Osteoblast (primary cell): ENCODE measurements at regions not wholly inside any gene's neighbourhood (a gene's known extent, or its start where the extent isn't known, plus 50 kb on each side); places are given as distances from the start of the nearest gene placed in this dataset.

ENCODE experiments used
- DNase-seq: peaks from one replicate; pipeline ENCODE4 v3.0.0; 2011; ENCODE audit warnings: low spot score, mixed read lengths; ENCODE audit not compliant: insufficient read length; ENCODE audit errors: missing footprints
- H2AFZ ChIP-seq: 2 replicates; pipeline ENCODE4 v1.6.0; 2011; ENCODE audit warnings: mild to moderate bottlenecking, low read length
- H3K27ac ChIP-seq: 2 replicates; pipeline ENCODE4 v1.5.1; 2011; ENCODE audit warnings: mild to moderate bottlenecking, low read depth, low read length, moderate library complexity
- H3K27me3 ChIP-seq: 2 replicates; pipeline ENCODE4 v1.6.0; 2012; ENCODE audit warnings: mild to moderate bottlenecking, control low read depth, inconsistent platforms, low read length, moderate library complexity; ENCODE audit not compliant: insufficient read depth
- H3K36me3 ChIP-seq: 2 replicates; pipeline ENCODE4 v1.5.1; 2011; ENCODE audit warnings: mild to moderate bottlenecking, low read length, control low read depth, moderate library complexity; ENCODE audit not compliant: insufficient read depth
- H3K4me1 ChIP-seq: 2 replicates; pipeline ENCODE4 v1.5.1; 2011; ENCODE audit warnings: mild to moderate bottlenecking, low read length, control low read depth, moderate library complexity; ENCODE audit not compliant: insufficient read depth
- H3K4me2 ChIP-seq: 2 replicates; pipeline ENCODE4 v1.6.0; 2011; ENCODE audit warnings: mild to moderate bottlenecking, low read length; ENCODE audit not compliant: insufficient read depth
- H3K4me3 ChIP-seq: fragments of 200-600 bp; sonication (generic); 3 replicates; pipeline ENCODE4 v1.5.1; 2012; ENCODE audit warnings: mild to moderate bottlenecking, low read length, inconsistent platforms; ENCODE audit not compliant: insufficient read depth
- H3K79me2 ChIP-seq: 2 replicates; pipeline ENCODE4 v1.6.0; 2012; ENCODE audit warnings: mild to moderate bottlenecking, low read length, control low read depth, inconsistent platforms; ENCODE audit not compliant: insufficient read depth
- H3K9me3 ChIP-seq: 2 replicates; pipeline ENCODE4 v1.5.1; 2011; ENCODE audit warnings: low read depth, low read length, control low read depth
- H4K20me1 ChIP-seq: 2 replicates; pipeline ENCODE4 v1.6.0; 2012; ENCODE audit warnings: mild to moderate bottlenecking, low read length, control low read depth; ENCODE audit not compliant: insufficient read depth
- CTCF ChIP-seq: IDR thresholded peaks from 2 replicates; pipeline ENCODE4 v1.5.1; 2011; ENCODE audit warnings: mild to moderate bottlenecking, low read depth, low read length, moderate library complexity; ENCODE audit errors: extremely low read depth

DNA sequence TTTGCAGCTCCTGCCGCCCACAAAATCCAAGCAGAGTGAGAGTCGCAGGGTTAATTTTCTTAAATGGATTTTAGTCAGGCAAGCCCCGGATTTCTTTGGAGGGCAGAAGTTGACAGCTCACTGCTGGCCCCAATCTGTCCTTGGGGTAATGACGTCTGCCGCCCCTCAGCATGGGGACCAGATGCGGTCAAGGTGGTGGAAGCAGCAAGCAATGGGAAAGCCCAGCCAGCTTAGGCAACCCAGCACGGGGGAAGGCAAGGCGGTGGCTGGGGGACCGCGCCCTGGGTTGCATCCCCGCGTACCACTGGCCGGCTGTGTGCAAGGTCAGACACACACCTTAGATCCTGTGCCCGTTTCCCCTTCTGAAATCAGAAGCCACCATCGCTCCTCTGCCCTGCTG is 321.7 kb downstream of the C16orf95 start:
- no peak overlapping the region for H2AFZ ChIP-seq
- H3K9me3 ChIP-seq, result no peaks in the 10 kb centered on the region
- no peak overlapping the region for H3K27ac ChIP-seq
- TF ChIP-seq CTCF, result no peak
- peaks cover 21% of the 10 kb centered on the region for H3K4me1 ChIP-seq
- H3K79me2 ChIP-seq, result no peaks in the 10 kb centered on the region
- H3K36me3 ChIP-seq, result no peaks in the 10 kb centered on the region
- H4K20me1 ChIP-seq, result no peaks in the 10 kb centered on the region
- no peak overlapping the region for H3K4me3 ChIP-seq
- no peaks in the 10 kb centered on the region for H3K27me3 ChIP-seq
- no peak overlapping the region for H3K4me2 ChIP-seq
- DNase-seq, result peak; percentile 30

DNA sequence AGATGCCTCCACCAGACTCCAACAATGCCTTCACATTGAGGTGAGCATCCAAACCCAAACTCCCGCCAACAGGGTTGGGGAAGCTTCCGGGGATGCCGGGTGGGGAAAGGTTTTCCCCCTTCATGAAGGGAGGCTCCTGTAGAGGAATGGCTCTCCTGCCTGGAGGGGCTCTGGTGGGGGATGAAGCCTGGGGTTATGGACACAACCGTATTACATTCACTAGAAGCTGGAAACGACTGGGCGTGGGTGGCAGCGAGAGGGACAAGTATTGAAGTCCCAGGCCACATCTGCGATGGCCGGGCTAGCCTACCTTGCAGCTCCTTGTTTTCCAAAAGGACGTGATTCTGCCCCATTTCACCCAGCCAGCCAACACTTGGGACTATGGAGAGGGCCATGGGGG is 321.1 kb downstream of the C16orf95 start:
- no peaks in the 10 kb centered on the region for H3K27me3 ChIP-seq
- H2AFZ ChIP-seq, result no peak overlapping the region
- no peaks in the 10 kb centered on the region for H3K36me3 ChIP-seq
- no peak for TF ChIP-seq CTCF
- no peak overlapping the region for H3K4me3 ChIP-seq
- no peak overlapping the region for H3K27ac ChIP-seq
- H4K20me1 ChIP-seq, result no peaks in the 10 kb centered on the region
- no peaks in the 10 kb centered on the region for H3K79me2 ChIP-seq
- H3K4me1 ChIP-seq, result peaks cover 21% of the 10 kb centered on the region
- H3K9me3 ChIP-seq, result no peaks in the 10 kb centered on the region
- H3K4me2 ChIP-seq, result no peak overlapping the region
- peak; percentile 17 for DNase-seq

GRCh38 chr16:86997058-86997457 is 320.1 kb downstream of the C16orf95 start:
- no peak overlapping the region for H3K27ac ChIP-seq
- no peaks in the 10 kb centered on the region for H3K79me2 ChIP-seq
- peaks cover 15% of the 10 kb centered on the region for H3K4me1 ChIP-seq
- H3K4me2 ChIP-seq, result no peak overlapping the region
- no peaks in the 10 kb centered on the region for H3K36me3 ChIP-seq
- DNase-seq, result peak; percentile 6
- no peaks in the 10 kb centered on the region for H3K9me3 ChIP-seq
- no peaks in the 10 kb centered on the region for H3K27me3 ChIP-seq
- H2AFZ ChIP-seq, result no peak overlapping the region
- no peaks in the 10 kb centered on the region for H4K20me1 ChIP-seq
- no peak overlapping the region for H3K4me3 ChIP-seq
- TF ChIP-seq CTCF, result no peak

DNA sequence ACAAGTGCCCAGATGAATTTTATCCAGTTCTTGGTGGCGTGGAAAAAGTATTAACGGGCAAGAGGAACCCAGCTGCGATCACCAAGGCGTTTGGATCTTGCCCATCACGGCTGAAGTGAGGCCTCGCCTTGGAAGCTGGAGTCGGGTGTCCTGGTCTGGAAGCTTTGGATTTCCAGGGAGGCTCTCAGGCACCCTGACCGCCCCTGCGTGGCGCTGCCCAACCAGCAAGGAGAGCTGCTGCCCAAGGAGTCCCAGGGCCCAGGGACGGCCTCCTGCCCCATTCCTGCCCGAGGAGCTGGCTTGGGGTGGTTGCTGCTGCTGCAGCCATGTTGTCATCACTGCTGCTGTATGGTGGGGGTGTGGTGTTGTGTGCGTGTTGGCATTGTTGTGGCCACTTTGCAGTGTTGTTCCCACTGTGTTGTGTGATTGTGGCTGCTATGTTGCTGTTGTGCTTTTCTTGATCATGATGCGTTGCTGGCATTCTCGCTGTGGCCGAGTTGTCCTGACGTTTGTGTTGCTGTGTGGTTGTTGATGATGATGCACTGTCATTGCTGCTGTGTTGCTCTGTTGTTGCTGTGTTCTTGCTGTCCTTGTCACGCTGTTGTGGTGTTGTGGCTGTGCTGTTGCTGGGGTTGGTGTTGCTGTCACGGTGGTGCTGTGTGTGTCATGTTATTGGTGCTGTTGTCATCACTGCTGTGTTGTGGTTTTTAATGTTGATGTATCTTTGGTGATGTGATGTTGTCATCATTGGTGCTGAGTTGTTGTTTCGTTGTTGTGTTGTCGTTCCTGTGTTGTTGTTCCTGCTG is 318.8 kb downstream of the C16orf95 start:
- Histone ChIP-seq H3K36me3 (no peaks in the 10 kb centered on the region), H3K9me3 (no peaks in the 10 kb centered on the region), H3K4me1 (peaks cover 27% of the 10 kb centered on the region), H3K27ac (no peak overlapping the region), H3K27me3 (no peaks in the 10 kb centered on the region), H3K79me2 (no peaks in the 10 kb centered on the region), H2AFZ (no peak overlapping the region), H3K4me3 (no peak overlapping the region), H4K20me1 (no peaks in the 10 kb centered on the region), H3K4me2 (no peak overlapping the region)
- DNase-seq, result no peak
- no peak for TF ChIP-seq CTCF
